OCI-M2 (cell line): ENCODE measurements at regions not wholly inside any gene's neighbourhood (a gene's known extent, or its start where the extent isn't known, plus 50 kb on each side); places are given as distances from the start of the nearest gene placed in this dataset.
"Not testable (repeated sequence)": the region's sequence is repeated elsewhere in the genome, so short reads cannot be mapped to it uniquely, and the experiment has no call there.

ENCODE experiments used
- DNase-seq: peaks from one replicate; lab custom pipeline; 2025; ENCODE audit not compliant: unreplicated experiment; lab: John Stamatoyannopoulos, UW

GRCh38 chr3:106115557-106115956 is 246.7 kb upstream of the CBLB start:
- no peak for DNase-seq

DNA sequence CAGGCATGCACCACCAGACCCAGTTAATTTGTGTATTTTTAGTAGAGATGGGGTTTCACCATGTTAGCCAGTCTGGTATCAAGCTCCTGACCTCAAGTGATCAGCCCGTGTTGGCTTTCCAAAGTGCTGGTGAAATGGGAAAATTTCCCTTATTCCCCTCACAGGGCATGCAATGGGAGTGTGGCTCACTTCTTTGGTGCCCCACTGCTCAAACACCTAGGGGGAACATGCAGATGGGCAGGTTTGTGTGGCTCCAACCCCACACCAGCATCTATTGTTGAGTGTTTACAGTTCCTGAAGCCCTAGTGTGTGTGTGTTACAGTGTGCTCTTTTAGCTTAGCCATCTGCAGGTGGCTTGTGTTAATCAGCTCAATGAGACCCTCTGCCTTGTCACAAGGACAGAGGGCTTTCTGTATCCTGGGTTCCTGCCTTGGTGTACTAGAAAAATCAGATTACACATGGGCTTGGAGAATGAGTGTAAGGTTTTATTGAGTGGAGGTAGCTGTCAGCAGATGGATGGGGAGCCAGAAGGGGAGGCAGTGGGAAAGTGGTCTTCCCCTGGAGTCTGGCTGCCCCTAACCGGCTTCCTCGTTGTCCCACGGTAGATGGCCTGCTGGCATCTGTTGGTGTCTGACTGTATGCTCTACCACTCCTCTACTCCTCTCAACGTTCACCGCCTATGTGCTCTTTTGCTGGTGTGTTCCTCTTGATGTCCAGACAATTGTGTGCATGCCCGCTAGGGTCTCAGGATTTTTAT is 248.1 kb upstream of the CBLB start:
- no peak for DNase-seq

- DNase-seq: no peak
Observed at GRCh38 chr3:106117490-106117858, 248.7 kb upstream of the CBLB start.

DNA sequence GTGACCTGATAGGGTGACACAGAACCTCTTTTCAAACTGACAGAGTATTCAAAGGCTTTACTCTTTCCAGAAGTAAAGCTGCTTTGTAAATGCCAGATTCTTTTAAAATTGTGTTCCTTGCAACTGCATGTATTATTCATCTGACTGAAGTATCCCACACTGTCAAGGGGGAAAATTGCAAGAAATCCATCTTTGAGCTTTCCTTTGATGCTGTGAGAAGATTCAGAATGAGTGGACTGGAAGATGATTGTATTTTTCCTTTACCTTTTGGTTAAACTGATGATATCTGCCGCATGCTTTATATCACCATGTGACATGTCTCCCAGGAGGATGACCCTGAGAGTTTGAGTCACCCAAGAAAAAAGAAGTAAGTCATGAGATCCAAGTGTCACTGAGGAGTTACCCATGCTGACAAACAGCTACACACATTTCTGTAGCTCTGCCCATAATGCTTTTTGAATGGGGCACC is 250.8 kb upstream of the CBLB start:
- DNase-seq: no peak

- DNase-seq: no peak
Observed at GRCh38 chr3:106120356-106120755, 251.5 kb upstream of the CBLB start.

DNA sequence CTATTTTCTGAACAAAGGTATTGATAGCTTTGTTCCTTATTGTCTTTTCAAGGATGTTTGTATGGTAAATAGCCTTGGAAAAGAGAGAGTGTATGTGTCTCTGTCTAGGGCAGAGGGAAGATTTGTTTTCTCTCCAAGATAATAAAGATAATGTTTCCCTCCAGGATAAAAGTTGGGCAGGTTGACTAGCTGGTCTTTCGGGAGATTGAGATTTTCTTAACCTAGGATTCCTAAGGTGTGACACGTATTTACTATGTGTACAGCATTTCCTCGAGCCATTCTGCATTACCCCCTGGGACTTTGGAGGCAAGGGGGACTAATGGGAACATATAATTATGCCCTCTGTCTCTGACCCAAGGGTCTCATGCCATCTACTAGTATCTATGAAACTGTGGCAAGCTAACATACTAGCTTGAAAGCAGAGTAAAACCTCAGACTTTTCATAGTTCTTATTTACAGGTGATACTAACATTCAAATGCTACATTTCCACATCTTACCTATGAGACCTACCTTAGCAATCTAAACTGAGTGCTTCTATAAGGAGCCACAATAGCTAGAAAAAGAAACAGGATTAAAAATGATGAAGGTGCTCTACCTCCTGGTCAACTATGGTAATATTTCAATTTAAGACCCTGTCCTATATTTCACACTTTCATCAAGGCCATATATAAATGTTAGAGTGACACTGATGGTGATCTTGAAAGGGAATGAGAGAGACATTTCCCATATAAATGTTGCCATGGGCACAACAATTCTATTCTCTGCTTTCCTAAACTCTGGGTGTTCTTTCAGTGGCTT is 252.9 kb upstream of the CBLB start:
- DNase-seq: no peak

DNA sequence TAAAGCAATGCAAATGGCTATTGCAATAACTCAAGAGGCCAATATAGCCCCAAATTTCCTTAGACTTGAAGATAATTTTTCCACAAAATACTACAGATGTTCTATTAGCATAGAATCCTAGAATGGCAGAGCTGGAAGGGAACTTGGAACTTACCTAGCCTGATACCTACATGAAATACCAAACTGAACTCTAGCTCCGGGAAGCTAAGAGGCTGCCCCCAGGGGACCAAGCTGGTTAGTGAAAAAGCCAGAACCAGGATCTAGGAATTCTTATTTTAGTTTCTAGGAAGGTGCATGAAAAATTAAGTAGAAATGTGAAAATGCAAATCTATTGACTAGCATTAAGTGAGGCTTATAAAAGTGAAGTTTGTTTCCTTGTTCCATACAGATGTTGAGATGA is 256.0 kb upstream of the CBLB start:
- no peak for DNase-seq

GRCh38 chr3:106125321-106125720 is 256.5 kb upstream of the CBLB start:
- no peak for DNase-seq

GRCh38 chr3:106126067-106126845 is 257.4 kb upstream of the CBLB start:
- no peak for DNase-seq

- DNase-seq: no peak
Observed at GRCh38 chr3:106126846-106127235, 258.0 kb upstream of the CBLB start.

DNA sequence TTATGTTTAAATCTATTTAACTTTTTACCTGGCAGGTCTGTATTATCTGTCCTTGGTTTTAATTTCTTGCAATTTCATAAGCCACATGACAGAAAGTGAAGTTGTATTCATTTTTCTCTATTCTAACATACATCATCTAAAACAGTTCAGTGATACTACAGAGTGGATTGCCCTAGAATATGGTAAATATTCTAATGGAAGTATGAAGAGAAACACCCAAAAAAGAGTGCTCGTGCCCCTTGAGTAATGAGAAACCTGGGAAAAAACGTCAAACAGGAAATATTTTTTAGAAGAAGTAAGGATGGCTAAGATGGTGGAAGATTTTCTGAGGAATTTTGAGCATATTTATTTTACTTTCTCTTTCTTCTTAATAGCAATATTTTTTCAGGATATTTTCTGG is 261.1 kb upstream of the CBLB start:
- no peak for DNase-seq

DNA sequence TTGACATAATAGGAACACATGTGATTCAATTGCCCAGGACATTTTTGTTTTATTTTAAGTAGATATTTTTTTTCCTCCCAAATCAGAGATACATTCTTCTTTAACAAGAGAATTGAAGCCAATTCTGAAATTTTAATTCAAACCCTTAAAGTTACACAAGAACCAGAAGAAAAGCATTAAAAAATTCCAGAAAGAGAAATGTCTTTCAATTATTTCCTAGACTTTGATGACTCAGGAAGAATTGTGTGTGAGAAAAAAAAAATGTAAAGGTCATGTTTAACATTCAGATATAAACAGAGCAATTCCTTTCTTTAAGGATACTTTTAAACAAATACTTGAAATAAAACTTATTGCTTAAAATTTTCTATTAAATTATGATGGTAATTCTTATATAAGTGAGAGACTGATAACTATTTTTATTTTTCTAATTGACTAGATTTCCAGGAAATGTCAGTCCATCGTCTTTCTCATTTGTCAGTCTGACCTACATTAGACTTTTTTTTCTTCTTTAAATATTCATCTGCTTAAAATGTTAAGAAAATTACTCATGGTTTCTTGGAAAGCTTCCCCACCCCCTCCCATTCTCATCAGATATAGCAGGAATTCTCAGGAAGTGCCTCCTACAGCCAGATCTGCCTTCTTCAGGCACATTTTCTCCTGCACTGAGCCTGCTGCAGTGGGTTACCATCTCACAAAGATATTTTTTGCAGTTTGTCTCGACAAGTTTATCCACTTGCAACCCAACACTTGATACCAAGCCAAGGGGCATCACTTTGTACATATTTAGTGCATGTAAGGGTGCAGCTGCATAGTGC is 261.8 kb upstream of the CBLB start:
- no peak for DNase-seq

GRCh38 chr3:106135451-106136160 is 266.8 kb upstream of the CBLB start:
- DNase-seq: no peak

DNA sequence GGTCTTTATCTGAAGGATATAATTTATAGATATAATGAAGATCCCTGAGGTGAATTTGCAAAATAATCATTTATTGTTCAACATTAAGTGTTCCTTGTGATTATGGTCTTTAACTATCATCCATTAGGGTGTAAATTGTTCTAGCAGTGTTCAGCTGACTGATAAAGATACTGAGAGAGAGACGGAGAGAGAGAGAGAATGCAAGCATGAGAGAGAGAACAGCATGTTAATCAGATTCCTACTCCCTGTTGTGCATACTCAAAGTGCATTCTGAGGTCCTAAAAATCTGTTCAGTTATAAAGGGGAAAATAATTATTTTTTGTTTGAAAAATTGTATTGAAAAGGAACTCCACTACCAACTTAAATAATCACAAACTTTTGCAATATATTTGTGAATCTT is 271.0 kb upstream of the CBLB start:
- DNase-seq: no peak

- no peak for DNase-seq
Observed at GRCh38 chr3:106140431-106140830, 271.6 kb upstream of the CBLB start.

- DNase-seq: no peak
Observed at GRCh38 chr3:106144030-106144429, 275.2 kb upstream of the CBLB start.

DNA sequence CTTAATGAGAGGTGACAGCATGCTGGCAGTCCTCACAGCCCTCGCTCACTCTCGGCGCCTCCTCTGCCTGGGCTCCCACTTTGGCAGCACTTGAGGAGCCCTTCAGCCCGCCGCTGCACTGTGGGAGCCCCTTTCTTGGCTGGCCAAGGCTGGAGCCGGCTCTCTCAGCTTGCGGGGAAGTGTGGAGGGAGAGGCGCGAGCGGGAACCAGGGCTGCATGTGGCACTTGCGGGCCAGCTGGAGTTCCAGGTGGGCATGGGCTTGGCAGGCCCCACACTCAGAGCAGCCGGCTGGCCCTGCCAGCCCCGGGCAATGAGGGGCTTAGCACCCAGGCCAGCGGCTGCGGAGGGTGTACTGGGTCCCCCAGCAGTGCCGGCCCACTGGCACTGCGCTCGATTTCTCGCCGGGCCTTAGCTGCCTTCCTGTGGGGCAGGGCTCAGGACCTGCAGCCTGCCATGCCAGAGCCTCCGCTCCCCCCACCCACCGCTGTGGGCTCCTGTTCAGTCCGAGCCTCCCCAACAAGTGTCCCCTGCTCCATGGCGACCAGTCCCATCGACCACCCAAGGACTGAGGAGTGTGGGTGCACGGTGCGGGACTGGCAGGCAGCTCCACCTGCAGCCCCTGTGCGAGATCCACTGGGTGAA is 279.7 kb upstream of the CBLB start:
- DNase-seq: not testable (repeated sequence)

- no peak for DNase-seq
Observed at GRCh38 chr3:106157411-106157810, 288.6 kb upstream of the CBLB start.

DNA sequence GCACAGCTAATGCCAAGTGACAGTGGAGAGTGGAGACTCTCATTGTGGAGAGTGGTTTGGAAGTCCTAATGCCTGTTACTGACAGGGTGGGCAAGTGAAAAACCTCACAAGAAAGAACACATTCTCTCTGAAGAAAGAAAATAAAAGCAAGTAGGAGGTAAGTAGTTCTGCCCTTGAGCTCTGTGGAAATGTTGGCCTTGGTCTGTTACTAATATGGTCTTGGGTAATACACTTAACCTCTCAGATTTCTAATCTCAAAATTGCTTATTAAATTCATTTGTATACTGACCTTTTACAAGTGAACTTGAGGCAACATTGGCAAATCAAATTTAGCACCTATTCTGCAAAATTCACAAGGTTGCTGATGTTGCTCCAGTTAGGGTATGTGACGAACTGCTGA is 291.6 kb upstream of the CBLB start:
- DNase-seq: no peak

GRCh38 chr3:106161246-106161645 is 292.4 kb upstream of the CBLB start:
- no peak for DNase-seq
